Ishikawa (cell line): ENCODE measurements at regions not wholly inside any gene's neighbourhood (a gene's known extent, or its start where the extent isn't known, plus 50 kb on each side); places are given as distances from the start of the nearest gene placed in this dataset.

ENCODE experiments used
- CEBPB ChIP-seq: IDR thresholded peaks from 2 replicates; pipeline ENCODE4 v1.6.1; 2012
- CREB1 ChIP-seq: IDR thresholded peaks from 2 replicates; pipeline ENCODE4 v1.6.1; 2012; ENCODE audit warnings: low read depth
- EGR1 ChIP-seq: IDR thresholded peaks from 2 replicates; pipeline ENCODE4 v1.6.1; 2012
- EP300 ChIP-seq: IDR thresholded peaks from 2 replicates; pipeline ENCODE4 v1.6.1; 2012; ENCODE audit warnings: borderline replicate concordance
- FOXM1 ChIP-seq: IDR thresholded peaks from 2 replicates; pipeline ENCODE4 v1.6.1; 2012; ENCODE audit warnings: low read depth, borderline replicate concordance
- MAX ChIP-seq: IDR thresholded peaks from 2 replicates; pipeline ENCODE4 v1.6.1; 2012
- NFIC ChIP-seq: IDR thresholded peaks from 2 replicates; pipeline ENCODE4 v1.6.1; 2012
- RAD21 ChIP-seq: IDR thresholded peaks from 2 replicates; pipeline ENCODE4 v1.6.1; 2012; ENCODE audit warnings: low read depth
- REST ChIP-seq: IDR thresholded peaks from 2 replicates; pipeline ENCODE4 v1.6.1; 2012; ENCODE audit warnings: low read depth, mild to moderate bottlenecking
- TAF1 ChIP-seq: IDR thresholded peaks from 2 replicates; pipeline ENCODE4 v1.6.1; 2012; ENCODE audit warnings: low read depth, mild to moderate bottlenecking
- TCF12 ChIP-seq: IDR thresholded peaks from 2 replicates; pipeline ENCODE4 v1.6.1; 2012; ENCODE audit warnings: low read depth
- TEAD4 ChIP-seq: IDR thresholded peaks from 2 replicates; pipeline ENCODE4 v1.6.1; 2012
- USF1 ChIP-seq: IDR thresholded peaks from 2 replicates; pipeline ENCODE4 v1.6.1; 2012
- YY1 ChIP-seq: IDR thresholded peaks from 2 replicates; pipeline ENCODE4 v1.6.1; 2012; ENCODE audit warnings: low read depth
- ZBTB7A ChIP-seq: IDR thresholded peaks from 2 replicates; pipeline ENCODE4 v1.6.1; 2012; ENCODE audit warnings: low read depth

- TF ChIP-seq ZBTB7A (no peak), CEBPB (no peak), YY1 (no peak), EGR1 (no peak), EP300 (no peak), RAD21 (no peak), MAX (no peak), FOXM1 (no peak), NFIC (no peak), CREB1 (no peak), REST (no peak), USF1 (no peak), TAF1 (no peak), TEAD4 (no peak), TCF12 (no peak)
Measured at GRCh38 chr10:125505648-125506047, 177.3 kb downstream of the TEX36 start.

- TF ChIP-seq RAD21 (no peak), TEAD4 (no peak), EGR1 (no peak), FOXM1 (no peak), EP300 (no peak), TAF1 (no peak), USF1 (no peak), CEBPB (no peak), MAX (no peak), CREB1 (no peak), TCF12 (no peak)
Measured at GRCh38 chr10:125502276-125502675, 180.7 kb downstream of the TEX36 start.

GRCh38 chr10:125495386-125495785 lies 187.6 kb downstream of the TEX36 start:
- TF ChIP-seq USF1 (no peak), TCF12 (no peak), CREB1 (no peak), CEBPB (no peak), TAF1 (no peak), EP300 (no peak), RAD21 (no peak), YY1 (no peak), EGR1 (no peak), ZBTB7A (no peak), NFIC (no peak), REST (no peak), TEAD4 (no peak), MAX (no peak), FOXM1 (no peak)

- TF ChIP-seq REST: 0 out of 2 replicates have a peak, but pooled peaks have one; percentile 3
- no peak for TF ChIP-seq TCF12
Measured at GRCh38 chr10:125494651-125495239, 188.2 kb downstream of the TEX36 start.
